ENCODE measurements at regions not wholly inside any gene's neighbourhood (a gene's known extent, or its start where the extent isn't known, plus 50 kb on each side); places are given as distances from the start of the nearest gene placed in this dataset.

GRCh38 chrX:43239356-43239755 is 416.7 kb upstream of the MAOA start:
- DNase-seq (ENCODE audit: extremely low read depth, low read depth): no peak
- TF ChIP-seq, protein P1, sequence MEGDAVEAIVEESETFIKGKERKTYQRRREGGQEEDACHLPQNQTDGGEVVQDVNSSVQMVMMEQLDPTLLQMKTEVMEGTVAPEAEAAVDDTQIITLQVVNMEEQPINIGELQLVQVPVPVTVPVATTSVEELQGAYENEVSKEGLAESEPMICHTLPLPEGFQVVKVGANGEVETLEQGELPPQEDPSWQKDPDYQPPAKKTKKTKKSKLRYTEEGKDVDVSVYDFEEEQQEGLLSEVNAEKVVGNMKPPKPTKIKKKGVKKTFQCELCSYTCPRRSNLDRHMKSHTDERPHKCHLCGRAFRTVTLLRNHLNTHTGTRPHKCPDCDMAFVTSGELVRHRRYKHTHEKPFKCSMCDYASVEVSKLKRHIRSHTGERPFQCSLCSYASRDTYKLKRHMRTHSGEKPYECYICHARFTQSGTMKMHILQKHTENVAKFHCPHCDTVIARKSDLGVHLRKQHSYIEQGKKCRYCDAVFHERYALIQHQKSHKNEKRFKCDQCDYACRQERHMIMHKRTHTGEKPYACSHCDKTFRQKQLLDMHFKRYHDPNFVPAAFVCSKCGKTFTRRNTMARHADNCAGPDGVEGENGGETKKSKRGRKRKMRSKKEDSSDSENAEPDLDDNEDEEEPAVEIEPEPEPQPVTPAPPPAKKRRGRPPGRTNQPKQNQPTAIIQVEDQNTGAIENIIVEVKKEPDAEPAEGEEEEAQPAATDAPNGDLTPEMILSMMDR (IDR thresholded peaks at IDR 0.05; ENCODE audit: low read depth, low read length): no peak

- DNase-seq (ENCODE audit: extremely low read depth, low read depth): no peak
- TF ChIP-seq, protein P1 (IDR thresholded peaks at IDR 0.05; ENCODE audit: low read depth, low read length): no peak
These were observed 400.5 kb upstream of the MAOA start for GRCh38 chrX:43255596-43255995.

- DNase-seq (ENCODE audit: extremely low read depth, low read depth): no peak
- TF ChIP-seq, protein P1 (IDR thresholded peaks at IDR 0.05; ENCODE audit: low read depth, low read length): no peak
These were observed 389.6 kb upstream of the MAOA start for GRCh38 chrX:43266487-43266886.

GRCh38 chrX:43267652-43268051 is 388.4 kb upstream of the MAOA start:
- TF ChIP-seq, protein P1 (IDR thresholded peaks at IDR 0.05; ENCODE audit: low read depth, low read length): no peak
- no peak for DNase-seq (ENCODE audit: extremely low read depth, low read depth)

- no peak for DNase-seq (ENCODE audit: extremely low read depth, low read depth)
- TF ChIP-seq, protein P1 (IDR thresholded peaks at IDR 0.05; ENCODE audit: low read depth, low read length): no peak
These were observed 386.9 kb upstream of the MAOA start for GRCh38 chrX:43269201-43269600.

GRCh38 chrX:43277879-43278278 is 378.2 kb upstream of the MAOA start:
- no peak for DNase-seq (ENCODE audit: extremely low read depth, low read depth)
- TF ChIP-seq, protein P1 (IDR thresholded peaks at IDR 0.05; ENCODE audit: low read depth, low read length): no peak

DNA sequence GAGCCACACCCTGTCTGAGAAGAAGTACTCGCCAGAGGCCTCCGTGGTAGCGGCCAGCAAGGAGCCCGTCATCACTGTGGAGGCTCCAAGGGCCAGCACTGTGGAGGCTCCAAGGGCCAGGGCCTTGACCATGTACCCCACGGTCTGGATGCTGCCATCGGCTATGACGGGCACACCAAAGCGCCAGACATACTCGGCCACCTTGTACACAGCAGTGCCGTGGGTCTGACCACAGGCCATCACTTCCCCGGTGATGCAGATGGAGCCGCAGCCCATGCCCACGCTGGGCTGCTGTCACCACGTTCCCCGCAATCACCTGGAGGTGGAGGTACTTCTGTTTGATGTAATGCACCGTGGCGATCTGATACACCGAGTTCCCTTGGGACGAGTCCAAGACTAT is 377.7 kb upstream of the MAOA start:
- no peak for DNase-seq (ENCODE audit: extremely low read depth, low read depth)
- TF ChIP-seq, protein P1 (IDR thresholded peaks at IDR 0.05; ENCODE audit: low read depth, low read length): no peak

Data from AG09319 (cell line).